ENCODE measurements at regions not wholly inside any gene's neighbourhood (a gene's known extent, or its start where the extent isn't known, plus 50 kb on each side); places are given as distances from the start of the nearest gene placed in this dataset.

DNA sequence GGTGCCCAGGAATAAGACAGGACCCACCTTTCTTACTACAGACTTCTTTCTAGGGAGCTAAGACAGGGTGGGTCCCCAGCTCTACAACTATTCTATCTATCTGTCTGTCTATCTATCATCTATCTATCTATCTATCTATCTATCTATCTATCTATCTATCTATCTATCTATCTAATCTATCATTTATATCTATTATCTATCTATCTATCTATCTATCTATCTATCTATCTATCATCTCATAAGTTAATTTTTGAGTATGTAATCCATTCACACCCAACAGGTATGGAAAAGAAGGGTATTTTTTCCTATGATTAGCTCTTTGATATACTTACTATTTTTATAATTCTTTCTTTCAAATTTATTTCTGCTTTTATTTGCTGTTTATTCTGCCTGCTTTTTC is 55.9 kb downstream of the BAMBI start:
- no peak overlapping the region for H3K4me3 ChIP-seq
- DNase-seq (ENCODE audit: low spot score in 2 of 2): no peak
- H3K4me1 ChIP-seq: no peaks in the 10 kb centered on the region
- TF ChIP-seq, protein P1, sequence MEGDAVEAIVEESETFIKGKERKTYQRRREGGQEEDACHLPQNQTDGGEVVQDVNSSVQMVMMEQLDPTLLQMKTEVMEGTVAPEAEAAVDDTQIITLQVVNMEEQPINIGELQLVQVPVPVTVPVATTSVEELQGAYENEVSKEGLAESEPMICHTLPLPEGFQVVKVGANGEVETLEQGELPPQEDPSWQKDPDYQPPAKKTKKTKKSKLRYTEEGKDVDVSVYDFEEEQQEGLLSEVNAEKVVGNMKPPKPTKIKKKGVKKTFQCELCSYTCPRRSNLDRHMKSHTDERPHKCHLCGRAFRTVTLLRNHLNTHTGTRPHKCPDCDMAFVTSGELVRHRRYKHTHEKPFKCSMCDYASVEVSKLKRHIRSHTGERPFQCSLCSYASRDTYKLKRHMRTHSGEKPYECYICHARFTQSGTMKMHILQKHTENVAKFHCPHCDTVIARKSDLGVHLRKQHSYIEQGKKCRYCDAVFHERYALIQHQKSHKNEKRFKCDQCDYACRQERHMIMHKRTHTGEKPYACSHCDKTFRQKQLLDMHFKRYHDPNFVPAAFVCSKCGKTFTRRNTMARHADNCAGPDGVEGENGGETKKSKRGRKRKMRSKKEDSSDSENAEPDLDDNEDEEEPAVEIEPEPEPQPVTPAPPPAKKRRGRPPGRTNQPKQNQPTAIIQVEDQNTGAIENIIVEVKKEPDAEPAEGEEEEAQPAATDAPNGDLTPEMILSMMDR (IDR thresholded peaks at IDR 0.05): no peak
- no peak for TF ChIP-seq EP300 (IDR thresholded peaks at IDR 0.05)
- no peak for TF ChIP-seq POLR2AphosphoS5 (IDR thresholded peaks at IDR 0.05)
- TF ChIP-seq POLR2A (IDR thresholded peaks at IDR 0.05): no peak
- H3K27ac ChIP-seq: no peak overlapping the region
- no peaks in the 10 kb centered on the region for H3K27me3 ChIP-seq
- H3K9me3 ChIP-seq: no peaks in the 10 kb centered on the region
- H3K36me3 ChIP-seq: no peaks in the 10 kb centered on the region

DNA sequence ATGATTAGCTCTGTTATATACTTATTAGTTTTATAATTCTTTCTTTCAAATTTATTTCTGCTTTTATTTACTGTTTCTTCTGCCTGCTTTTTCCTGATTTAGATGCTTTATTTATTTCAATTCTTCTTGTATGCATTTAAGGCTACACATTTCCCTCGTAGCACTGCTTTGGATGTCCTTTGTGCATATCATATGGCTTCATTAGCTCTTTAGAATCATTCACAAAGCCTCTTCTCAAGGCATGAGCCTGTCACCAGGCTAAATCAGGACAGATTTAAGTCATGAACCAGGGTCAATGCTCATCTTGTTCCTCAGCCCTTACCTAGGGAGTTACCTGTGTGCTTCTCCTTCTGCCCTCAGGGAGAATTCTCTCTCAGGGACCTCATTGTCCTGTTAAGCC is 56.3 kb downstream of the BAMBI start:
- Histone ChIP-seq H3K27me3 (no peaks in the 10 kb centered on the region), H3K4me3 (no peak overlapping the region), H3K27ac (no peak overlapping the region), H3K9me3 (no peaks in the 10 kb centered on the region), H3K36me3 (no peaks in the 10 kb centered on the region), H3K4me1 (no peaks in the 10 kb centered on the region)
- TF ChIP-seq POLR2AphosphoS5 (IDR thresholded peaks at IDR 0.05) (no peak), POLR2A (IDR thresholded peaks at IDR 0.05) (no peak), EP300 (IDR thresholded peaks at IDR 0.05) (no peak)
- TF ChIP-seq, protein P1 (IDR thresholded peaks at IDR 0.05): no peak
- DNase-seq (ENCODE audit: low spot score in 2 of 2): no peak
- 86% methylated on average over 1 of the region's 1 CpG for WGBS

DNA sequence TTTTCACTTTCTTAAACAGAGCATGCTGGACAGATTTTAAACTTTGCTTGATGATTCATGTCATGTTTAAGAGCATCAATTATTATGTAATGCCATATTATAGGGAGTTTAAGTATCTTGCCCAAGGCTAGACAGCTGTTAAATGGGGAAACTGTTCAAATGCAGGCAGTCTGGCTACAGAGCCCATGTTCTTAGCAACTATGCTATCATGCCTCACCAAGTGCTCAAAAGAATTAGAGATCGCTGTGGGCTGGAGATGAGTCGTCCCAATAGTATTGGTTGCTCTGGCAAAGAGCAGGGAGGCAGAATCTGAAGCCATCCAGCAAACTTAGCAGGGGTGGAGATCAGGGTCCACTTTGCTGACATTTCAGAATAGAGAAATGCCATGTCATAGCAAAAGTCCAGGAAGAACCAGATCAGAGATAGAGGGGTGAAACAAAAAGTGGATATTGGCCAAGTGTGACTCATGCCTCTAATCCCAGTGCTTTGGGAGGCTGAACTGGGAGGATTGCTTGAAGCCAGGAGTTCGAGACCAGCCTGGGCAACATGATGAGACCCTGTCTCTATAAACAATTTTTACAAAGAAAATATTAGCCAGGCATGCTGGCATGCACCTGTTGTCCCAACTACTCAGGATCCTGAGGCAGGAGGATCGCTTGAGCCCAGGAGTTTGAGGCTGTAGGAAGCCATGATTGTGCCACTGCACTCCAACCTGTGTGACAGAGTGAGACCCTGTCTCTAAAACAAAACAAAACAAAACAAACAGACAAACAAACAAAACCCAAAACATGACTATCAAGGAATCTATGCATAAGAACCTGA is 57.8 kb downstream of the BAMBI start:
- TF ChIP-seq POLR2A (IDR thresholded peaks at IDR 0.05) (no peak), POLR2AphosphoS5 (IDR thresholded peaks at IDR 0.05) (no peak), EP300 (IDR thresholded peaks at IDR 0.05) (no peak)
- TF ChIP-seq, protein P1 (IDR thresholded peaks at IDR 0.05): no peak
- Histone ChIP-seq H3K9me3 (no peaks in the 10 kb centered on the region), H3K36me3 (no peaks in the 10 kb centered on the region), H3K4me3 (no peak overlapping the region), H3K27ac (no peak overlapping the region), H3K4me1 (no peaks in the 10 kb centered on the region), H3K27me3 (no peaks in the 10 kb centered on the region)
- no peak for DNase-seq (ENCODE audit: low spot score in 2 of 2)
- 50% methylated on average over 4 of the region's 4 CpGs for WGBS

DNA sequence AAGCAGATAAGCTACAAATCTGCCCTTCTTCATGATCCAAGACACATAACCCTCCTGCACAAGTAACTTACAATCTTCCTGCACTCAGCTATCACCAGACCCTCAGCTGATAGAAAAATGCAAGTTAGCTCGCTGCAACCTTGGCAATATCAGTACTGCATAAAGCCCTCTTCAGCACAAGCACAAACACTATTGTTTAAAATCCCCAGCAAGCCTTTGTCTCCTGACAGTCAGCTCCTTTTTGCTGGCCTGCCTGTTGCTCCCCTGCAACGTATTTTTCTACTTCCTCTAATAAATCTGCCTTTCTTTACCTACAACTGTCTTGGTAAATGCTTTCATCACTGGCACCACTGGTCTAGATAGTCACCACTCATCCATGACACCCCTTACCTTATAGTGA is 59.8 kb downstream of the BAMBI start:
- 60% methylated on average over 2 of the region's 2 CpGs for WGBS
- TF ChIP-seq, protein P1 (IDR thresholded peaks at IDR 0.05): no peak
- no peak for TF ChIP-seq POLR2A (IDR thresholded peaks at IDR 0.05)
- TF ChIP-seq POLR2AphosphoS5 (IDR thresholded peaks at IDR 0.05): no peak
- no peak for TF ChIP-seq EP300 (IDR thresholded peaks at IDR 0.05)
- no peaks in the 10 kb centered on the region for H3K9me3 ChIP-seq
- H3K4me1 ChIP-seq: no peaks in the 10 kb centered on the region
- DNase-seq (ENCODE audit: low spot score in 2 of 2): no peak
- no peaks in the 10 kb centered on the region for H3K36me3 ChIP-seq
- H3K4me3 ChIP-seq: no peak overlapping the region
- H3K27me3 ChIP-seq: no peaks in the 10 kb centered on the region
- no peak overlapping the region for H3K27ac ChIP-seq

DNA sequence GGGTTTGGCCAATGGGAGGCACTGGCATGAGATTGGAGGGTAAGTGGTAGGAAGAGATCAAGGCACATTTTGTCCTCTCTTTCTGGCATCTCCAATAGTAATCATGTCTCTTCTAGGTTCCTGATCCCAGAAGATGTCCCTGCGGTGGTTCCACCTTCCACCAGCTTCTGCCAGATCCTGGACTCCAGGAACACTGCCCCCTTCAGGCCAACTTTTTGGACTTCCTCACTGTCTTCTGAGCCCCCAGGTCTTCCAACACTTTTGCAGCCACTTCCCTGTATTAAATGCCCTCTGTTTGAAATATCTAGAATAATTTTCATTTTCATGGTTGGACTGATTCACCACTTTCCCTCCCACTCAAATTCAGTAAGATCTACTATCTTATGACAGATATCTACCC is 60.9 kb downstream of the BAMBI start:
- Histone ChIP-seq H3K4me3 (no peak overlapping the region), H3K27ac (no peak overlapping the region), H3K27me3 (peaks cover under 1% of the 10 kb centered on the region), H3K4me1 (no peaks in the 10 kb centered on the region), H3K36me3 (no peaks in the 10 kb centered on the region), H3K9me3 (no peaks in the 10 kb centered on the region)
- TF ChIP-seq POLR2A (IDR thresholded peaks at IDR 0.05): no peak
- no peak for TF ChIP-seq EP300 (IDR thresholded peaks at IDR 0.05)
- no peak for TF ChIP-seq POLR2AphosphoS5 (IDR thresholded peaks at IDR 0.05)
- TF ChIP-seq, protein P1 (IDR thresholded peaks at IDR 0.05): no peak
- DNase-seq (ENCODE audit: low spot score in 2 of 2): no peak
- 100% methylated on average over 1 of the region's 1 CpG for WGBS
